HEK293T (cell line): ENCODE measurements at regions not wholly inside any gene's neighbourhood (a gene's known extent, or its start where the extent isn't known, plus 50 kb on each side); places are given as distances from the start of the nearest gene placed in this dataset.
A peak's percentile ranks its signal among the peaks of the same experiment; 100 is the strongest.

ENCODE experiments used
- CTCF ChIA-PET: fragments of 350-600 bp; formaldehyde crosslinking; extraction: SDS; loops from one replicate; lab custom pipeline; 2021; ENCODE audit warnings: antibody characterized with exemption, inconsistent platforms; lab: Yijun Ruan, JAX
- POLR2A ChIA-PET: fragments of 350-600 bp; formaldehyde crosslinking; extraction: SDS; loops from one replicate; lab custom pipeline; 2020; ENCODE audit warnings: antibody characterized with exemption, inconsistent platforms; lab: Yijun Ruan, JAX
- DNase-seq: peaks from one replicate; pipeline ENCODE4 v3.0.0; 2012; ENCODE audit warnings: mixed read lengths; ENCODE audit errors: extremely low spot score
- ARNT ChIP-seq: fragments of 450-650 bp; IDR thresholded peaks from 2 replicates; pipeline ENCODE4 v1.6.1; 2017; ENCODE audit warnings: mild to moderate bottlenecking
- BHLHE40 ChIP-seq: fragments of 450-650 bp; IDR thresholded peaks from 2 replicates; pipeline ENCODE4 v1.6.1; 2016; ENCODE audit warnings: mild to moderate bottlenecking, moderate library complexity, borderline replicate concordance
- CTBP1 ChIP-seq: fragments of 450-650 bp; IDR thresholded peaks from 2 replicates; pipeline ENCODE4 v1.6.1; 2016; ENCODE audit warnings: borderline replicate concordance
- ELF4 ChIP-seq: fragments of 450-650 bp; IDR thresholded peaks from 2 replicates; pipeline ENCODE4 v1.6.1; 2017; ENCODE audit warnings: antibody characterized with exemption
- FOXA1 ChIP-seq: fragments of 450-650 bp; IDR thresholded peaks from 2 replicates; pipeline ENCODE4 v1.6.1; 2016; ENCODE audit warnings: mild to moderate bottlenecking
- FOXK2 ChIP-seq: fragments of 450-650 bp; IDR thresholded peaks from 2 replicates; pipeline ENCODE4 v1.6.1; 2016; ENCODE audit warnings: mild to moderate bottlenecking
- FOXM1 ChIP-seq: fragments of 450-650 bp; IDR thresholded peaks from 2 replicates; pipeline ENCODE4 v1.6.1; 2017; ENCODE audit warnings: mild to moderate bottlenecking, borderline replicate concordance
- HDGF ChIP-seq: fragments of 450-650 bp; IDR thresholded peaks from 2 replicates; pipeline ENCODE4 v1.6.1; 2017; ENCODE audit warnings: antibody characterized with exemption, borderline replicate concordance
- L3MBTL2 ChIP-seq: fragments of 450-650 bp; conservative IDR thresholded peaks from 2 replicates; pipeline ENCODE4 v1.6.1; 2016; ENCODE audit warnings: mild to moderate bottlenecking
- LEF1 ChIP-seq: fragments of 450-650 bp; IDR thresholded peaks from 2 replicates; pipeline ENCODE4 v1.6.1; 2017; ENCODE audit warnings: mild to moderate bottlenecking, borderline replicate concordance
- NFRKB ChIP-seq: fragments of 450-650 bp; IDR thresholded peaks from 2 replicates; pipeline ENCODE4 v1.6.1; 2016; ENCODE audit warnings: mild to moderate bottlenecking, moderate library complexity
- SP1 ChIP-seq: fragments of 450-650 bp; IDR thresholded peaks from 2 replicates; pipeline ENCODE4 v1.6.1; 2017
- SUZ12 ChIP-seq: fragments of 450-650 bp; IDR thresholded peaks from 2 replicates; pipeline ENCODE4 v1.6.1; 2016; ENCODE audit warnings: mild to moderate bottlenecking
- TARDBP ChIP-seq: fragments of 450-650 bp; IDR thresholded peaks from 2 replicates; pipeline ENCODE4 v1.6.1; 2016
- ZNF384 ChIP-seq: fragments of 450-650 bp; IDR thresholded peaks from 2 replicates; pipeline ENCODE4 v1.6.1; 2016
- TF ChIP-seq, protein P1 (sequence below): fragments of 450-650 bp; IDR thresholded peaks from 2 replicates; pipeline ENCODE4 v1.6.1; 2016

DNA sequence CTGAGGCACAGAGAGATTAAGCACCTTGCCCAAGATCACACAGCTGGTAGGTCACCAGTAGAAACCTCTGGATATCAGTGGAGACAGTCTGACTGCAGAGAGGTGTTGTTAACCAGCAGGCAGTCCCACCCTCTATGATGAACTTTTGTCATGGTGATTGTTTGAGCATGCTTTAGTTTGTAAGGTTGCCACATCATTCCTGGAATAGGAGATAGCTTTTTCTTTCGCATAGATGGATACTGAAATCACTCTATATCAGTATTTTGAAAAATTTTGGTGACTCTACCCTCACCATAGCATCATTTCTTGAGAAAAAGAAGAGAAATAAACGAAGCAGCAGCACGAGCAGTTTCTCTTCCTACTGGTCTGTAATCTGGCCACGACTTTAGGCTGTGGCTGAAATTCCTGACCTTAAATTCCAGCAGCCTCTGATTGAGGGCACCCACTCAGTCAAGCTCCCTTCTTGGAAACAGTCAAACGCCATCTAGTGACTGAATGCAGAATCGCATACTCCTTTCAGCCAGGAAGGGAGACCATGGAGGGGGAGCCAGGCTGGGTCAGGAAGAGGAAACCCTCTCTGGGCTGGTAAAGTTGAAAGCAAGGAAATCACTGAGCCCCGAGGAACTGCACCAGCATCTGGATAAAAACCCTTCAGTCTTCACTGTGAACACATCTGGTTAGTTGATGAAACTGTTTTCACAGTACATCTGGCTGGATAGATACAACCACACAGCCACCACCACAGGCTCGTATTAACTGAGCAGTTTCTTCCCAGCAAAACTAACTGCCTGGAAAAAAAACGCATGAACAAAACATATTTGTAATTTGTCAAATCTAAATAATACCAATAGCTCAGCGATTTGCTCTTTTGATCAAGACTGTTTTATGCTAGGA, 108.5 kb upstream of the XYLT1 start:
- TF ChIP-seq CTBP1 (no peak), ARNT (no peak), ZNF384 (no peak), NFRKB (no peak), BHLHE40 (no peak), L3MBTL2 (no peak), FOXA1 (no peak), ELF4 (no peak), TARDBP (no peak), SUZ12 (no peak), LEF1 (no peak), SP1 (no peak), HDGF (no peak), FOXK2 (no peak), FOXM1 (no peak)
- TF ChIP-seq, protein P1, sequence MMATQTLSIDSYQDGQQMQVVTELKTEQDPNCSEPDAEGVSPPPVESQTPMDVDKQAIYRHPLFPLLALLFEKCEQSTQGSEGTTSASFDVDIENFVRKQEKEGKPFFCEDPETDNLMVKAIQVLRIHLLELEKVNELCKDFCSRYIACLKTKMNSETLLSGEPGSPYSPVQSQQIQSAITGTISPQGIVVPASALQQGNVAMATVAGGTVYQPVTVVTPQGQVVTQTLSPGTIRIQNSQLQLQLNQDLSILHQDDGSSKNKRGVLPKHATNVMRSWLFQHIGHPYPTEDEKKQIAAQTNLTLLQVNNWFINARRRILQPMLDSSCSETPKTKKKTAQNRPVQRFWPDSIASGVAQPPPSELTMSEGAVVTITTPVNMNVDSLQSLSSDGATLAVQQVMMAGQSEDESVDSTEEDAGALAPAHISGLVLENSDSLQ: no peak
- ChIA-PET POLR2A (no interaction called here), CTCF (interaction anchor here (0.6 to 1.0 kb wide), 9 partner anchors 8 to 559 kb away, joined by 3 to 6 read pairs (median 3); no protein-coding TSS in a partner anchor)
- peak; percentile 61 for DNase-seq

DNA sequence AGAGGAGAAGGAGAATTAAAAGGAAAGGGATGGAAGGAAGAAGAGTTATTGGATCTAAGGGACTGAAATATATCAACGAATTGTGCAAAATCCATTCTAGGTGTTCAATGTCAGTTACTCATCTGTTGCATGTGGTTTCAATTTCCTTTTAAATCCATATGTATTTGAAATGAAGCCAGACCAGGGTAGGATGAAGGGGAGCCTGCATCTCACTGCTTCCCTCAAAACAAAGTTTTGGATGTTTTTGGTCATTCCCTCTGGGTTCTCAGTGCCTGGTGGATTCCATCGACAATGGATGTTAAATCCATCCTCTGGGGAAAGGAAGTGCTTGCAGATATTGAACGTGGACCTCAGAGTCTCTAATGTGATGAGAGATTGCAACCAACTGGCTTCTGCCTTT, 103.5 kb upstream of the XYLT1 start:
- no peak for TF ChIP-seq ELF4
- no peak for TF ChIP-seq LEF1
- TF ChIP-seq FOXA1: no peak
- TF ChIP-seq FOXM1: no peak
- TF ChIP-seq FOXK2: no peak
- TF ChIP-seq ZNF384: no peak
- TF ChIP-seq SP1: no peak
- no peak for TF ChIP-seq HDGF
- TF ChIP-seq BHLHE40: no peak
- TF ChIP-seq CTBP1: no peak
- TF ChIP-seq TARDBP: no peak
- TF ChIP-seq, protein P1: no peak
- no peak for TF ChIP-seq SUZ12
- TF ChIP-seq NFRKB: no peak
- TF ChIP-seq L3MBTL2: no peak
- no peak for TF ChIP-seq ARNT
- POLR2A ChIA-PET: no interaction called here
- no peak for DNase-seq
- CTCF ChIA-PET: no interaction called here

DNA sequence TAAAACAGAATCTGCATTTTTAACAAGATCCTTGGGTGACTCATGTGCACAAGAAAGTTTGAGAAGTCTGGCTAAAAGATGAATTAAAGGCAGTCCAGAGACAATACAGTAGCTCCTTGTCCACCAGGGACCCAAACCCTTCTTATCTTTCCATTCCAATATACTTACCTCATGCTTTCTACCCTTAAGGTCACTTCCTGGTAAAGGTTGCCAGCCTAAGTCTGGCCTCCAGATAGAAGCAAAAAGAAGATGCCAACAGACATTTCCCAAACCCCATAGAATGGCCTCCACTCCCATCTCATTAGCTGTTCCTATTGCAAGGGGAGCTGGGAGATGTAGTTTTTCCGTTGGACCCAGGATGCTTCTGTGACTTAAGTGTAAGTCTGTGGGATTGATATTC, 101.4 kb upstream of the XYLT1 start:
- TF ChIP-seq, protein P1: no peak
- TF ChIP-seq SUZ12: no peak
- TF ChIP-seq FOXM1: no peak
- no peak for TF ChIP-seq FOXA1
- no peak for TF ChIP-seq CTBP1
- TF ChIP-seq SP1: no peak
- no peak for TF ChIP-seq ZNF384
- TF ChIP-seq LEF1: no peak
- no peak for TF ChIP-seq NFRKB
- TF ChIP-seq BHLHE40: no peak
- no peak for TF ChIP-seq ELF4
- TF ChIP-seq ARNT: no peak
- no peak for TF ChIP-seq FOXK2
- TF ChIP-seq TARDBP: no peak
- TF ChIP-seq HDGF: no peak
- no peak for TF ChIP-seq L3MBTL2
- ChIA-PET POLR2A (no interaction called here), CTCF (no interaction called here)
- DNase-seq: no peak

DNA sequence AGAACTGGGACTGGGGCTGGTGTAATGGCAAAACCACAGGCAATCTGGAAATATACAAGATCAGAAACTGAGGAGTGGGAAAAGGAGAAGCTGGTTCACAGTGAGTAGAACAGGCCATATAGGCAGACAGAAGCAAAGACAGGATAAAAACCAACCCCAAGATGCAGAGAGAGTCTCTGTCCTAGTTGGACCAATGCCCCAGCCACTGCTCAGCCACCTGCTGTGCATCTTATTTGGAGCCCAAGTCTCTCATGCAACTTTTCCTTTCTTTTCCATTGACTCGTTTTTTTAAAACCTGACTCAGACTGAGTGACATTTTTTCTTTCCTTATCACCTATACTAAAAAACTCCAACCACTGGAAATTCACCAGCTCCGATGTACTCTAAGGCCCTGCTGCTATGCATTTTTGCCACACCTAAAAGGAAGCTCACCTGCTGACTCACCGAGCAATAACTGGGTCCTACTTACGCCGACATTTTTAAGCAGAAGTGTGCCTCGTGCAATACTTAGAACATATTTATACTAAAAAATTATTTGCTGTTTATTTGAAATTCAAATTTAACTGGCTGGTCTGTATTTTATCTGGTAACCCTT, 100.8 kb upstream of the XYLT1 start:
- ChIA-PET CTCF (interaction anchor here (1.9 kb wide), 1 partner anchor 8 kb away, joined by 6 read pairs; no protein-coding TSS in a partner anchor), POLR2A (no interaction called here)
- no peak for DNase-seq
- TF ChIP-seq BHLHE40: no peak
- TF ChIP-seq L3MBTL2: no peak
- no peak for TF ChIP-seq LEF1

DNA sequence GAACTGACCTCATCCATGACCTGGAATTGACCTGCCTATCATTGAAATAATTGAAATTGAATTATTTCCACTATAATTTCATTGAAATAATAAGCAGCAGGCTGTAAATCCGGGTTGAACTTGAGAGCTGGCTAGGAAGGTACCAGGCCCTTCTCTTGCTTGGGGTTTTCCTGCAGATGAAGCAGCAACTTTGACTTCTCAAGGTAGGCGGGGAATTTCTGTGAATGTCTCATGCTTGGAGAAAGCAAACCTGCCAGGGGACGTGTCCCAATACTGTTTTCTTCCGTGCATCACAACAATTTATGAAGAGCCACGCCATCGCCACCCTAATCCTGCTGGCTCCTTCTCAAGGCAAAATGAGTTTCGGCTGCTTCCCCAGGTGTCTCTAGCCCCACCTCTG, 97.5 kb upstream of the XYLT1 start:
- TF ChIP-seq SP1 (no peak), BHLHE40 (no peak), ZNF384 (no peak)
- TF ChIP-seq, protein P1: no peak
- POLR2A ChIA-PET: no interaction called here
- CTCF ChIA-PET: interaction anchor here (1.2 kb wide), 1 partner anchor 9 kb away, joined by 3 read pairs; no protein-coding TSS in a partner anchor
- DNase-seq: no peak
